Parathyroid adenoma (tissue), 2 donors: ENCODE measurements at regions not wholly inside any gene's neighbourhood (a gene's known extent, or its start where the extent isn't known, plus 50 kb on each side); places are given as distances from the start of the nearest gene placed in this dataset.
"Not testable (repeated sequence)": the region's sequence is repeated elsewhere in the genome, so short reads cannot be mapped to it uniquely, and the experiment has no call there.

Experiments used
- H2AFZ ChIP-seq: fragments of 300-600 bp; sonication (generic); one replicate; pipeline ENCODE4 v1.7.0; 2017; ENCODE audit warnings: antibody characterized with exemption, mild to moderate bottlenecking
- H3K27ac ChIP-seq: fragments of 300-600 bp; sonication (generic); one replicate; pipeline ENCODE4 v1.7.0; 2017
- H3K27me3 ChIP-seq: fragments of 300-600 bp; sonication (generic); one replicate; pipeline ENCODE4 v1.7.0; 2017; ENCODE audit warnings: low read length; ENCODE audit not compliant: control insufficient read depth, insufficient read depth
- H3K36me3 ChIP-seq: fragments of 300-600 bp; sonication (generic); one replicate; pipeline ENCODE4 v1.7.0; 2017; ENCODE audit warnings: low read length; ENCODE audit not compliant: control insufficient read depth, insufficient read depth
- H3K4me1 ChIP-seq: fragments of 300-600 bp; sonication (generic); one replicate; pipeline ENCODE4 v1.7.0; 2017; ENCODE audit warnings: control low read depth
- H3K4me2 ChIP-seq: fragments of 300-600 bp; sonication (generic); one replicate; pipeline ENCODE4 v1.7.0; 2017; ENCODE audit warnings: low read length
- H3K4me3 ChIP-seq: fragments of 300-600 bp; sonication (generic); one replicate; pipeline ENCODE4 v1.7.0; 2017; ENCODE audit warnings: low read depth, low read length
- H3K79me2 ChIP-seq: fragments of 300-600 bp; sonication (generic); one replicate; pipeline ENCODE4 v1.7.0; 2017; ENCODE audit warnings: control low read depth
- H3K9ac ChIP-seq: fragments of 300-600 bp; sonication (generic); one replicate; pipeline ENCODE4 v1.7.0; 2017; ENCODE audit warnings: mild to moderate bottlenecking
- H3K9me3 ChIP-seq: fragments of 300-600 bp; sonication (generic); one replicate; pipeline ENCODE4 v1.7.0; 2017; ENCODE audit warnings: low read length; ENCODE audit not compliant: control insufficient read depth
- TF ChIP-seq, protein P1 (sequence below): fragments of 300-600 bp; sonication (generic); IDR thresholded peaks from one replicate; pipeline ENCODE4 v1.7.0; 2017; ENCODE audit warnings: antibody characterized with exemption, mild to moderate bottlenecking
- donor health status: primary hyperparathyroidism.

DNA sequence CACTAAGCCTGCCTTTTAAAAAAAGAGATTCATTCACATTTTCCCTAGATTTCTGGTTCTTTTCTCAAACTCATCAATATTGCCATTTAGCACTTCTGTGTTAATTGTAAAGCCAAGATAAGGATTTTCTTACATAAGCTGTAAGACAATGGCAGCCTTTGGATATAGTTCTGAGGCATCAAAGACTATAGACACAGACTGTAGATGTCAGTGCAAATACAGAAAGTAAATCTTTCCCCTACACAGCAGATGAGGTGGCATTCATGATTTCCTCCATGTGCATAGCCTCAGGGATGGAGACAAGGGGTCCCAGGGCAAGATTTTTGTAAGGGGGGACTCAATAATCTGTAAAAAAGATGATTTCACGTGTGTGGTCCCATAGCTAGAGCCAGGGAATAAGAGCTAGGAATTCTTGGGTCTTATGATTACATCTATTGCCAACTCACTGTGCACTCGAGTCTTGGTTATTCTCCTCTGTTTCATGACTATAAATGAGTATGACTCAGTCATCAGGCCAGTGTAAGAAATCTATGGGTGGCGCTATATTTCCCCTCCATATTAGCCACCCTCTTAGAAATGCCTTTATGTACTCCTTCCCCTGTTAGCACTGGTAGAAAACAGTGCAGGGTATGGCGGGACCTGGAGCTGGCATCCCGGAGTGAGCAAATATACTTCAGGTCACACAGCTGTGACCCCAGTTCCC, 207.5 kb downstream of the EXOC5 start:
- TF ChIP-seq, protein P1, sequence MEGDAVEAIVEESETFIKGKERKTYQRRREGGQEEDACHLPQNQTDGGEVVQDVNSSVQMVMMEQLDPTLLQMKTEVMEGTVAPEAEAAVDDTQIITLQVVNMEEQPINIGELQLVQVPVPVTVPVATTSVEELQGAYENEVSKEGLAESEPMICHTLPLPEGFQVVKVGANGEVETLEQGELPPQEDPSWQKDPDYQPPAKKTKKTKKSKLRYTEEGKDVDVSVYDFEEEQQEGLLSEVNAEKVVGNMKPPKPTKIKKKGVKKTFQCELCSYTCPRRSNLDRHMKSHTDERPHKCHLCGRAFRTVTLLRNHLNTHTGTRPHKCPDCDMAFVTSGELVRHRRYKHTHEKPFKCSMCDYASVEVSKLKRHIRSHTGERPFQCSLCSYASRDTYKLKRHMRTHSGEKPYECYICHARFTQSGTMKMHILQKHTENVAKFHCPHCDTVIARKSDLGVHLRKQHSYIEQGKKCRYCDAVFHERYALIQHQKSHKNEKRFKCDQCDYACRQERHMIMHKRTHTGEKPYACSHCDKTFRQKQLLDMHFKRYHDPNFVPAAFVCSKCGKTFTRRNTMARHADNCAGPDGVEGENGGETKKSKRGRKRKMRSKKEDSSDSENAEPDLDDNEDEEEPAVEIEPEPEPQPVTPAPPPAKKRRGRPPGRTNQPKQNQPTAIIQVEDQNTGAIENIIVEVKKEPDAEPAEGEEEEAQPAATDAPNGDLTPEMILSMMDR: no peak
- no peaks in the 10 kb centered on the region for H3K4me1 ChIP-seq
- H3K9me3 ChIP-seq: no peaks in the 10 kb centered on the region
- no peaks in the 10 kb centered on the region for H3K79me2 ChIP-seq
- H3K4me3 ChIP-seq: no peak overlapping the region
- H3K36me3 ChIP-seq: no peaks in the 10 kb centered on the region
- no peak overlapping the region for H3K27ac ChIP-seq
- H3K9ac ChIP-seq: no peak overlapping the region
- no peak overlapping the region for H3K4me2 ChIP-seq
- H2AFZ ChIP-seq: no peak overlapping the region
- H3K27me3 ChIP-seq: no peaks in the 10 kb centered on the region

DNA sequence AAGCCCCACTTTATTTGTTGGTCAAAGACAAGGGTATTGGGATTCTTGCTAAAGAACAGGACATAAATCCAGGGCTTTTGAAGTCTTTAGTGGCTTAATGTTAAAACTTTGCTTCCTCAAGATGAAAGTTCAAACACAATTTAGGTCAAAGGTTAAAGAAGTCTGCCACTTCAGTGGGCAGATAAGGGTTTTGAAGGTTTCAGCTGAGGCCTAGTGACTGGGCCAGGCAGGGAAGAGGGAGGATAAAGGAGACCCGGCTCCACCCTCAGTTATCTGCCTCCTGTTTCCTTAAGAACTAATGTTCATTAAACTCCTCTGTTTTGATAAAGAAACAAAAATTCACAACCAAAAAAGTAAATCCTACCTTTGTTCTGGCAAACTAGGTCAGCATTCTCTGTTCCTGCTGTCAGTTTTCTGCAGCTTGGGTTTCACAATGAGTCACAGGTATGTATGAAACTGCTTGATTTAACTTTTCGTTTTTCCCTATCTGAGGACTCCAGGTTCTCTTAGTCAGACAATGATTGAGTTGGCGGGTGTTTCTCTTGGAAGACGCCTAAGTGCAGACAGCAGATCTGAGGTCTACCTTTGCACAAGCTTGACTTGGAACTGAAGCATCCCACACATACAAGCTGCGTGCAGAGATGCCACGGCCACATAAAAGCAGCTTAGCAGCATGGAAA, 208.3 kb downstream of the EXOC5 start:
- Histone ChIP-seq H3K27me3 (no peaks in the 10 kb centered on the region), H3K79me2 (no peaks in the 10 kb centered on the region), H3K27ac (no peak overlapping the region), H3K4me1 (no peaks in the 10 kb centered on the region), H3K4me2 (no peak overlapping the region), H3K36me3 (no peaks in the 10 kb centered on the region), H3K4me3 (no peak overlapping the region), H3K9ac (no peak overlapping the region), H2AFZ (no peak overlapping the region), H3K9me3 (no peaks in the 10 kb centered on the region)
- TF ChIP-seq, protein P1: no peak

DNA sequence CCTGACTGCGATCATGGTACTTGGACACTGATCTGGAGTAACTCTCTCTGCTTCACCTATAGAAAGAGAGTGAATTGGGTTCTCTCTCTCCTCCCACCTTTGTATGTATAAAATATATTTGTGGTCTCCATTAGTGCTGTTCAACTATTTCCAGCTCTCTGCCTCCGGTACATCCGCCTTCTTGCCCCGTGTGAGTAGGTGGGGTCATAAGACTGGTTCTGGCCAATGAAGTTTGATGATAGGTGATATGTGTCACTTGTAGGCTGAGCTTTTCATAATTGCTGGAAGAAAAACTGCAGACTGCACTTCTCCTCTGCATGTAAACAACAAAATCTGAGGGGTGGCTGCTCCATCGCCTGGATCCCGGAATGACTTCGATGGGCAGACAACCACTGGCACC, 210.4 kb downstream of the EXOC5 start:
- Histone ChIP-seq H3K4me3 (no peak overlapping the region), H3K79me2 (no peaks in the 10 kb centered on the region), H3K27ac (no peak overlapping the region), H3K4me1 (no peaks in the 10 kb centered on the region), H3K9ac (no peak overlapping the region), H2AFZ (no peak overlapping the region), H3K4me2 (no peak overlapping the region), H3K27me3 (no peaks in the 10 kb centered on the region), H3K36me3 (no peaks in the 10 kb centered on the region), H3K9me3 (no peaks in the 10 kb centered on the region)
- TF ChIP-seq, protein P1: no peak

DNA sequence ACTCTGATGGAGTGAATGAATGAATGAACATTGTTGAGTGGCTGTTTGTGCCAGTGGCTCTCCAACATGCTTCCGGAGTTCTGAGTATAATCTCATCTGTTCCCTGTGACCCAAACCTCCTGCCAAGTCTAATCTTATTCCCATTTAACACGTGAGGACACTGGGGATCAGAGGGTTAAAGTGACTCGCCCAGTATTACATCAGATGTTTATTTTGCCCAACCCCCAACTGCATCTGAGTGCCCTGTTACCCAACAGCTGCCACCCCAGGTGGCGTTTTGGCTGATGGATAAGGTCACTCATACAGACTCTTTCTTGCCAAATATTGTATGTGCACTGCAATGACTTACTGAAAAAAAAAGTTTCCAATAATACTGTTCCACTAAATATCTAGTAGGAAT, 210.9 kb downstream of the EXOC5 start:
- no peaks in the 10 kb centered on the region for H3K9me3 ChIP-seq
- no peak overlapping the region for H2AFZ ChIP-seq
- no peak overlapping the region for H3K4me2 ChIP-seq
- no peaks in the 10 kb centered on the region for H3K27me3 ChIP-seq
- no peaks in the 10 kb centered on the region for H3K36me3 ChIP-seq
- no peaks in the 10 kb centered on the region for H3K4me1 ChIP-seq
- no peaks in the 10 kb centered on the region for H3K79me2 ChIP-seq
- no peak overlapping the region for H3K4me3 ChIP-seq
- TF ChIP-seq, protein P1: no peak
- H3K9ac ChIP-seq: no peak overlapping the region
- H3K27ac ChIP-seq: no peak overlapping the region

DNA sequence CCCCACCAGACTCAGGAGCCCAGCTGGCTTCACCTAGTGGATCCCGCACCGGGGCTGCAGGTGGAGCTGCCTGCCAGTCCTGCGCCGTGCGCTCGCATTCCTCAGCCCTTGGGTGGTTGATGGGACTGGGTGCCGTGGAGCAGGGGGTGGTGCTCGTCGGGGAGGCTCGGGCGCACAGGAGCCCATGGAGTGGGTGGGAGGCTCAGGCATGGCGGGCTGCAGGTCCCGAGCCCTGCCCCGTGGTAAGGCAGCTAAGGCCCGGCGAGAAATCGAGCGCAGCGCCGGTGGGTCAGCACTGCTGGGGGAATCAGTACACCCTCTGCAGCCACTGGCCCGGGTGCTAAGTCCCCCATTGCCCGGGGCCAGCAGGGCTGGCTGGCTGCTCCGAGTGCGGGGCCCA, 212.2 kb downstream of the EXOC5 start:
- not testable (repeated sequence) for H3K36me3 ChIP-seq, H3K27me3 ChIP-seq, H3K9ac ChIP-seq, H3K9me3 ChIP-seq, H3K4me2 ChIP-seq, H2AFZ ChIP-seq, H3K4me3 ChIP-seq, H3K79me2 ChIP-seq, H3K4me1 ChIP-seq, H3K27ac ChIP-seq
